Hepatocyte (in vitro differentiated cells): ENCODE measurements at regions not wholly inside any gene's neighbourhood (a gene's known extent, or its start where the extent isn't known, plus 50 kb on each side); places are given as distances from the start of the nearest gene placed in this dataset.

Experiments
- DNase-seq: peaks from one replicate; pipeline ENCODE4 v3.0.0-alpha.2; 2016; ENCODE audit warnings: low spot score
- H2AFZ ChIP-seq: fragments of 200-600 bp; sonication (generic); 2 replicates; pipeline ENCODE4 v1.6.0; 2016; ENCODE audit warnings: antibody characterized with exemption, mild to moderate bottlenecking
- H3K27ac ChIP-seq: fragments of 200-600 bp; sonication (generic); 2 replicates; pipeline ENCODE4 v1.5.1; 2016; ENCODE audit warnings: mild to moderate bottlenecking
- H3K27me3 ChIP-seq: fragments of 200-600 bp; sonication (generic); 2 replicates; pipeline ENCODE4 v1.6.1; 2016
- H3K36me3 ChIP-seq: fragments of 200-600 bp; sonication (generic); replicated peaks from 2 replicates; pipeline ENCODE4 v1.5.1; 2016; ENCODE audit warnings: low read depth; ENCODE audit not compliant: insufficient read depth
- H3K4me1 ChIP-seq: fragments of 200-600 bp; sonication (generic); 2 replicates; pipeline ENCODE4 v1.5.1; 2016; ENCODE audit warnings: mild to moderate bottlenecking, moderate library complexity; ENCODE audit not compliant: insufficient read depth
- H3K4me2 ChIP-seq: fragments of 200-600 bp; sonication (generic); 2 replicates; pipeline ENCODE4 v1.6.0; 2016
- H3K4me3 ChIP-seq: fragments of 200-600 bp; sonication (generic); 2 replicates; pipeline ENCODE4 v1.5.1; 2016; ENCODE audit warnings: mild to moderate bottlenecking
- H3K79me2 ChIP-seq: fragments of 200-600 bp; sonication (generic); 2 replicates; pipeline ENCODE4 v1.6.0; 2017; ENCODE audit warnings: mild to moderate bottlenecking
- H3K9me2 ChIP-seq: fragments of 200-600 bp; sonication (generic); replicated peaks from 2 replicates; pipeline ENCODE4 v1.6.0; 2017; ENCODE audit warnings: mild to moderate bottlenecking; ENCODE audit not compliant: insufficient read depth
- H3K9me3 ChIP-seq: fragments of 200-600 bp; sonication (generic); 2 replicates; pipeline ENCODE4 v1.5.1; 2016; ENCODE audit warnings: low read depth, mild to moderate bottlenecking
- H4K20me1 ChIP-seq: fragments of 200-600 bp; sonication (generic); 2 replicates; pipeline ENCODE4 v1.6.0; 2016; ENCODE audit warnings: mild to moderate bottlenecking; ENCODE audit not compliant: insufficient read depth, poor library complexity, severe bottlenecking
- CTCF ChIP-seq: fragments of 200-600 bp; sonication (generic); IDR thresholded peaks from 2 replicates; pipeline ENCODE4 v1.5.1; 2016; ENCODE audit warnings: antibody characterized with exemption, mild to moderate bottlenecking; ENCODE audit not compliant: poor library complexity
- EZH2 ChIP-seq: fragments of 200-600 bp; sonication (generic); IDR thresholded peaks from 2 replicates; pipeline ENCODE4 v1.6.1; 2016; ENCODE audit warnings: antibody characterized with exemption, mild to moderate bottlenecking, borderline replicate concordance
- EZH2phosphoT487 ChIP-seq: fragments of 200-600 bp; sonication (generic); IDR thresholded peaks from one replicate; pipeline ENCODE4 v1.6.1; 2018; ENCODE audit warnings: antibody characterized with exemption, mild to moderate bottlenecking, low read depth, moderate library complexity; ENCODE audit not compliant: unreplicated experiment, severe bottlenecking
- WGBS: methylation state at CpG from one replicate; pipeline ENCODE4 v1.1.6; 2016; ENCODE audit warnings: low lambda C conversion rate; ENCODE audit errors: missing lambda C conversion rate; 5-methylcytosine and 5-hydroxymethylcytosine counted together

GRCh38 chr7:80288175-80289122, 153.8 kb downstream of the GNAI1 start:
- no peak overlapping the region for H3K4me2 ChIP-seq
- no peaks in the 10 kb centered on the region for H3K9me2 ChIP-seq
- H3K79me2 ChIP-seq: no peaks in the 10 kb centered on the region
- H4K20me1 ChIP-seq: no peaks in the 10 kb centered on the region
- H3K27me3 ChIP-seq: no peaks in the 10 kb centered on the region
- H3K9me3 ChIP-seq: no peaks in the 10 kb centered on the region
- H3K4me1 ChIP-seq: no peaks in the 10 kb centered on the region
- no peak overlapping the region for H2AFZ ChIP-seq
- WGBS: 81% methylated on average over 4 of the region's 4 CpGs
- no peak for TF ChIP-seq EZH2phosphoT487
- peak; percentile 7 for TF ChIP-seq CTCF
- TF ChIP-seq EZH2: no peak
- no peak overlapping the region for H3K27ac ChIP-seq
- no peaks in the 10 kb centered on the region for H3K36me3 ChIP-seq
- H3K4me3 ChIP-seq: no peak overlapping the region
- no peak for DNase-seq

GRCh38 chr7:80287400-80288174, 153.0 kb downstream of the GNAI1 start:
- WGBS: 66% methylated on average over 2 of the region's 2 CpGs

GRCh38 chr7:80286611-80287010, 152.0 kb downstream of the GNAI1 start:
- no peaks in the 10 kb centered on the region for H3K27me3 ChIP-seq
- DNase-seq: no peak
- H3K4me1 ChIP-seq: no peaks in the 10 kb centered on the region
- 94% methylated on average over 2 of the region's 2 CpGs for WGBS
- H3K9me3 ChIP-seq: no peaks in the 10 kb centered on the region
- H3K36me3 ChIP-seq: no peaks in the 10 kb centered on the region
- no peak overlapping the region for H2AFZ ChIP-seq
- no peaks in the 10 kb centered on the region for H3K79me2 ChIP-seq
- no peaks in the 10 kb centered on the region for H4K20me1 ChIP-seq
- no peak overlapping the region for H3K4me3 ChIP-seq
- no peak overlapping the region for H3K4me2 ChIP-seq
- H3K9me2 ChIP-seq: no peaks in the 10 kb centered on the region
- no peak overlapping the region for H3K27ac ChIP-seq
- TF ChIP-seq EZH2phosphoT487 (no peak), CTCF (no peak), EZH2 (no peak)

More at GRCh38 chr7:80287400-80288174, 153.0 kb downstream of the GNAI1 start:
- TF ChIP-seq CTCF: no peak
- TF ChIP-seq EZH2: no peak
- TF ChIP-seq EZH2phosphoT487: no peak
- no peak overlapping the region for H2AFZ ChIP-seq
- H3K27ac ChIP-seq: no peak overlapping the region
- H4K20me1 ChIP-seq: no peaks in the 10 kb centered on the region
- H3K36me3 ChIP-seq: no peaks in the 10 kb centered on the region
- H3K27me3 ChIP-seq: no peaks in the 10 kb centered on the region
- no peak for DNase-seq
- no peaks in the 10 kb centered on the region for H3K79me2 ChIP-seq
- H3K9me3 ChIP-seq: no peaks in the 10 kb centered on the region
- no peak overlapping the region for H3K4me3 ChIP-seq
- no peaks in the 10 kb centered on the region for H3K4me1 ChIP-seq
- H3K9me2 ChIP-seq: no peaks in the 10 kb centered on the region
- no peak overlapping the region for H3K4me2 ChIP-seq
